GM19025 (cell line): ENCODE measurements at regions not wholly inside any gene's neighbourhood (a gene's known extent, or its start where the extent isn't known, plus 50 kb on each side); places are given as distances from the start of the nearest gene placed in this dataset.
"Not testable (repeated sequence)": the region's sequence is repeated elsewhere in the genome, so short reads cannot be mapped to it uniquely, and the experiment has no call there.

Source experiments
- ATAC-seq: cut with Tn5 transposase; IDR thresholded peaks from one replicate; pipeline ENCODE4 v1.9.1; 2021; ENCODE audit warnings: mild to moderate bottlenecking, low read depth, moderate library complexity; ENCODE audit not compliant: unreplicated experiment

- ATAC-seq = no peak
Observed at GRCh38 chr13:109345433-109345941, 440.9 kb downstream of the IRS2 start.

GRCh38 chr13:109344552-109345157, 441.7 kb downstream of the IRS2 start:
- ATAC-seq = no peak

- no peak for ATAC-seq
Observed at GRCh38 chr13:109336730-109337129, 449.7 kb downstream of the IRS2 start.

- no peak for ATAC-seq
Observed at GRCh38 chr13:109333893-109334651, 452.3 kb downstream of the IRS2 start.

GRCh38 chr13:109332506-109333499, 453.6 kb downstream of the IRS2 start:
- no peak for ATAC-seq

- no peak for ATAC-seq
Observed at GRCh38 chr13:109331898-109332297, 454.5 kb downstream of the IRS2 start.

- ATAC-seq = no peak
Observed at GRCh38 chr13:109331011-109331433, 455.4 kb downstream of the IRS2 start.

- ATAC-seq = no peak
Observed at GRCh38 chr13:109330123-109330522, 456.3 kb downstream of the IRS2 start.

GRCh38 chr13:109329175-109329574, 457.2 kb downstream of the IRS2 start:
- no peak for ATAC-seq

GRCh38 chr13:109326601-109327000, 459.8 kb downstream of the IRS2 start:
- no peak for ATAC-seq

- ATAC-seq = no peak
Observed at GRCh38 chr13:109323338-109323737, 463.0 kb downstream of the IRS2 start.

GRCh38 chr13:109318945-109319590, 467.3 kb downstream of the IRS2 start:
- no peak for ATAC-seq

GRCh38 chr13:109315481-109315880, 470.9 kb downstream of the IRS2 start:
- ATAC-seq = no peak

- no peak for ATAC-seq
Observed at GRCh38 chr13:109314101-109314500, 472.3 kb downstream of the IRS2 start.

- no peak for ATAC-seq
Observed at GRCh38 chr13:109312399-109312798, 474.0 kb downstream of the IRS2 start.

- ATAC-seq = not testable (repeated sequence)
Observed at GRCh38 chr13:109311431-109311976, 474.9 kb downstream of the IRS2 start.

- ATAC-seq = no peak
Observed at GRCh38 chr13:109309625-109310363, 476.6 kb downstream of the IRS2 start.

- no peak for ATAC-seq
Observed at GRCh38 chr13:109307027-109307426, 479.4 kb downstream of the IRS2 start.

GRCh38 chr13:109301726-109302125, 484.7 kb downstream of the IRS2 start:
- ATAC-seq = no peak
